ENCODE measurements at regions not wholly inside any gene's neighbourhood (a gene's known extent, or its start where the extent isn't known, plus 50 kb on each side); places are given as distances from the start of the nearest gene placed in this dataset.
"Not testable (repeated sequence)": the region's sequence is repeated elsewhere in the genome, so short reads cannot be mapped to it uniquely, and the experiment has no call there.

- DNase-seq, result no peak
These were observed 199.9 kb downstream of the FAM181B start for GRCh38 chr11:82533628-82534327.

- no peak for DNase-seq
These were observed 203.7 kb downstream of the FAM181B start for GRCh38 chr11:82529936-82530335.

GRCh38 chr11:82527081-82527584, 206.5 kb downstream of the FAM181B start:
- no peak for DNase-seq

GRCh38 chr11:82523141-82523540, 210.5 kb downstream of the FAM181B start:
- DNase-seq, result no peak

GRCh38 chr11:82521427-82521826, 212.2 kb downstream of the FAM181B start:
- DNase-seq, result no peak

- no peak for DNase-seq
These were observed 226.4 kb downstream of the FAM181B start for GRCh38 chr11:82507288-82507687.

GRCh38 chr11:82505379-82505778, 228.3 kb downstream of the FAM181B start:
- DNase-seq, result no peak

- DNase-seq, result not testable (repeated sequence)
These were observed 232.5 kb downstream of the FAM181B start for GRCh38 chr11:82501174-82501573.

- no peak for DNase-seq
These were observed 238.7 kb downstream of the FAM181B start for GRCh38 chr11:82494988-82495432.

- DNase-seq, result no peak
These were observed 258.8 kb downstream of the FAM181B start for GRCh38 chr11:82474876-82475275.

- DNase-seq, result peak; percentile 23
These were observed 268.2 kb downstream of the FAM181B start for GRCh38 chr11:82465481-82465880.

GRCh38 chr11:82462608-82463242, 270.9 kb downstream of the FAM181B start:
- DNase-seq, result no peak

GRCh38 chr11:82458761-82459160, 274.9 kb downstream of the FAM181B start:
- DNase-seq, result no peak

GRCh38 chr11:82458147-82458546, 275.5 kb downstream of the FAM181B start:
- no peak for DNase-seq

- DNase-seq, result no peak
These were observed 282.7 kb downstream of the FAM181B start for GRCh38 chr11:82450996-82451395.

- no peak for DNase-seq
These were observed 327.1 kb downstream of the FAM181B start for GRCh38 chr11:82406611-82407010.

- DNase-seq, result no peak
These were observed 328.2 kb downstream of the FAM181B start for GRCh38 chr11:82405421-82405820.

GRCh38 chr11:82404981-82405380, 328.7 kb downstream of the FAM181B start:
- DNase-seq, result no peak

- no peak for DNase-seq
These were observed 329.9 kb downstream of the FAM181B start for GRCh38 chr11:82403640-82404305.

GRCh38 chr11:82398300-82398815, 335.3 kb downstream of the FAM181B start:
- DNase-seq, result peak; percentile 47

GRCh38 chr11:82396639-82397038, 337.0 kb downstream of the FAM181B start:
- not testable (repeated sequence) for DNase-seq

GRCh38 chr11:82384308-82384707, 349.4 kb downstream of the FAM181B start:
- no peak for DNase-seq

- no peak for DNase-seq
These were observed 359.7 kb downstream of the FAM181B start for GRCh38 chr11:82373781-82374542.
